ENCODE measurements at regions not wholly inside any gene's neighbourhood (a gene's known extent, or its start where the extent isn't known, plus 50 kb on each side); places are given as distances from the start of the nearest gene placed in this dataset.

DNA sequence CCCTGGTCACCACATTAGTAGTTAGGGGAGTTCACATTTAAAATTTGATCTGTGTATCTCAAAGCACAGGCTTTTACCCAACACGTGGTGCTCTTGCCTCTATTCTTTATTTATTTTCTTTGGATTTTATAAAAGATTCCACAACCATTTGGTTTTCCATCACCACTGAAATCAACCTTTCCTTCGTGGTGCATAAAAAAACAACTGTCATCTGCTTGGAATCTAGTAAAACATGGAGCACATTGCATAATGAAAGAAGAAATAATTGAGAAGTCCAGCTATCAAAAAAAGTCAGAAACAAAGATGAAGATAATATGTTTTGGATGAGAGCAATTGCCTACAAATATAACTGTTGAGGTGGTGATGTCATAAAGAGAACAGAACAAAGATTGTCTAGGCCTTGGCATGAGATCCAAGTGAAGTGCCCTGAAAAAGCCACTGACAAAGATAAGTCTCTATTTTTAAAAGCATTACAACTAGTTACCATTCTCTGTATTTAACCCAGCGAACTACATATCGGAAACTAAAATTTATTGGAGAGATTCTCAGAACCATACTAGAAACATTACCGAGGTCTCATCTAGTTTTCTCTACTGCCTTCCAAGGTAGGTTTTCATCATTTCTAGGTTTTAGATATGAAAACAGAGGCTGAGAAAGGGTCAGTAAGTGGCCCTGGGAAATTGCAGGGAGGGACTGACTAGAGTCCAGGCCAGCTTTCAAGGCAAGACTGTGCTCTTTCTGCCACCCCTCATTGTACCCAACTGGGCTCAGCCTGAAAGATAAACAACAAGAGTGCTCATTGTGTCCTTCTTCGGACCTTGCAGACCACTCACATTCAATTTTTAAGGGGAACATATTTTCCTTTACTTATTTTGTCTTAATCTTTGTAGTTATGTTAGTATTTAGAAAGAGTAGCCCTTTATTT, 127.3 kb downstream of the MAD2L1 start:
- Histone ChIP-seq H3K27ac (ENCODE audit: low read depth, low read length) (no peak overlapping the region), H3K27me3 (ENCODE audit: control insufficient read depth in 5 of 5, insufficient read depth in 4 of 5, low read length in 5 of 5) (no peaks in the 10 kb centered on the region), H3K9me3 (ENCODE audit: control insufficient read depth in 5 of 5, low read length in 5 of 5) (no peaks in the 10 kb centered on the region), H3K36me3 (ENCODE audit: control insufficient read depth in 5 of 5, insufficient read depth in 5 of 5, low read length in 5 of 5) (no peaks in the 10 kb centered on the region), H3K4me3 (ENCODE audit: low read depth in 1 of 5, low read length in 5 of 5) (no peak overlapping the region), H3K4me1 (ENCODE audit: control insufficient read depth in 5 of 5, insufficient read depth in 5 of 5, low read length in 5 of 5) (no peaks in the 10 kb centered on the region), H3K9ac (ENCODE audit: low read length in 5 of 5) (no peak overlapping the region)

DNA sequence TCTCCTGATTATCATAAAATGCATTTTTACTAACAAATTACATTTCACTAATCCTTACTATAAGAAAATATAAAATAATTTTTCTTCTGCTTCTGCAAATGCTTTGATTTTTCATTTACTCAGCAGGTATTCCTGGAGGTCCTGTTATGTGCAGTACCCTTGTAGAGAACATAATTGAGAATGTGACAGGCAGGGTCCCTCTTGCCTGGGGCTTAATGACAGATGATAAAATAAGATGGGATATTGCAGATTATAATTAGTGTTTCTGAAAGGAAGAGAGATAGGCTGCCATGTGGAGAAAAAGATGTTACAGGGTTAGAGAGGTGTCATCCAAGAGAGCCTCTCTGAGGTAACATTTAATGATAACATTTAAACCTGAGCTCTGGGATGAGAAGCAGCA, 128.9 kb downstream of the MAD2L1 start:
- H3K4me3 ChIP-seq (ENCODE audit: low read depth in 1 of 5, low read length in 5 of 5): no peak overlapping the region
- H3K9ac ChIP-seq (ENCODE audit: low read length in 5 of 5): no peak overlapping the region
- H3K27me3 ChIP-seq (ENCODE audit: control insufficient read depth in 5 of 5, insufficient read depth in 4 of 5, low read length in 5 of 5): no peaks in the 10 kb centered on the region
- H3K36me3 ChIP-seq (ENCODE audit: control insufficient read depth in 5 of 5, insufficient read depth in 5 of 5, low read length in 5 of 5): no peaks in the 10 kb centered on the region
- H3K4me1 ChIP-seq (ENCODE audit: control insufficient read depth in 5 of 5, insufficient read depth in 5 of 5, low read length in 5 of 5): no peaks in the 10 kb centered on the region
- H3K27ac ChIP-seq (ENCODE audit: low read depth, low read length): no peak overlapping the region
- no peaks in the 10 kb centered on the region for H3K9me3 ChIP-seq (ENCODE audit: control insufficient read depth in 5 of 5, low read length in 5 of 5)

DNA sequence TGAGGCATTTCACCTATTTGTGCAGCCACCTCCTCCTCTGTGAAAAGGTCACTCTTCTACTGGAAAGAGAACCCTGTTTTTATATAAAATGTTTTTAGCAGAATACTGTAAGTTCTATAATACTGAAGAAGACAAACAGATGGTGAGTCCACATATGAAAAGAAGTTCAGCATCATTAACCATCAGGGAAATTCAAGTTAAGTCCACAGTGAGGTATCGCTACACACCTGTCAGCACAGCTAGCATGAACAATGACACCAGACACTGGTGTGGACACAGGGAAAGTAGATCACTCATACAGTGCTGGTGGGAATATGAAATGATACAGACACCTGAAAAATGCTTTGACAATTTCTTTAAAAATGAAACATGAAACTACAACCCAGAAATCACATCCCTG, 133.0 kb downstream of the MAD2L1 start:
- Histone ChIP-seq H3K36me3 (ENCODE audit: control insufficient read depth in 5 of 5, insufficient read depth in 5 of 5, low read length in 5 of 5) (no peaks in the 10 kb centered on the region), H3K27ac (ENCODE audit: low read depth, low read length) (no peak overlapping the region), H3K9ac (ENCODE audit: low read length in 5 of 5) (no peak overlapping the region), H3K4me1 (ENCODE audit: control insufficient read depth in 5 of 5, insufficient read depth in 5 of 5, low read length in 5 of 5) (no peaks in the 10 kb centered on the region), H3K9me3 (ENCODE audit: control insufficient read depth in 5 of 5, low read length in 5 of 5) (peaks cover 0 to 4% (median 0%) of the 10 kb centered on the region in 5 donors), H3K27me3 (ENCODE audit: control insufficient read depth in 5 of 5, insufficient read depth in 4 of 5, low read length in 5 of 5) (no peaks in the 10 kb centered on the region), H3K4me3 (ENCODE audit: low read depth in 1 of 5, low read length in 5 of 5) (no peak overlapping the region)

DNA sequence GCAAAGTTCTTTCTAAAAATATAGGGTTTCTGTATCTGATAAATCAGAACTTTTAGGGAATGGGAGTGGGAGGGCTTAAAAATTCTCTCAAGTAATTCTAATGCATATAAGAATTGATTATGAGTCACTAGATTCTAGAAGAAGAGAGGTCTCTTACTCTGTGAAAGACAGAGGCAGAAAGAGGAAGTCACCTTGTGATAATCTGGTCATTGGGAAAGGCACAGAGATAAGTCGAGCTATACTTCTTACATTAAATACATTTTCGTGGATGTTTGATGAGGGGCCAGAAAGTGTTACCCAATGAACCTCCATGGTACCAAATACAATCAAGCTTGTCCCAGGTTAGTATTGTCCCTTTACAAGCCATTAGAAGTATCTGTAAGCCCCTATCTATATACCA, 134.4 kb downstream of the MAD2L1 start:
- Histone ChIP-seq H3K4me3 (ENCODE audit: low read depth in 1 of 5, low read length in 5 of 5) (no peak overlapping the region), H3K27ac (ENCODE audit: low read depth, low read length) (no peak overlapping the region), H3K36me3 (ENCODE audit: control insufficient read depth in 5 of 5, insufficient read depth in 5 of 5, low read length in 5 of 5) (no peaks in the 10 kb centered on the region), H3K27me3 (ENCODE audit: control insufficient read depth in 5 of 5, insufficient read depth in 4 of 5, low read length in 5 of 5) (no peaks in the 10 kb centered on the region), H3K9me3 (ENCODE audit: control insufficient read depth in 5 of 5, low read length in 5 of 5) (peaks cover 0 to 4% (median 0%) of the 10 kb centered on the region in 5 donors), H3K4me1 (ENCODE audit: control insufficient read depth in 5 of 5, insufficient read depth in 5 of 5, low read length in 5 of 5) (no peaks in the 10 kb centered on the region), H3K9ac (ENCODE audit: low read length in 5 of 5) (no peak overlapping the region)

DNA sequence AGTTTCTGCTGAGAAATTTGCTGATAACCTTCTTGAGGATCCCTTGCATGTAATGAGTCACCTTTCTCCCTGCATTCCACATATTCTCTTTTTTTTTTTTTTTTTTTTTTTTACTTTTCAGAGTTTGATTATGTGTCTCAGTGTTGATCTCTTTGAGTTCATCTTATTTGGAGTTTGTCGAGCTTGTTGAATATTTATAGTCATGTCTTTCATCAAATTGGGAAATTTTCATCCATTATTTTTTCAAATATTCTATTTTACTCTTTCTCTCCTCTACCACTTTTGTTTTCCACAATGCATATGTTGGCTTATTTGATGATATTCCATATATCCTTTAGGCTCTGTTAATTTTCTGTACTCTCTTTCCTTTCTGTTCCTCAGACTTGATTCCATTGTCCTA, 136.1 kb downstream of the MAD2L1 start:
- H3K36me3 ChIP-seq (ENCODE audit: control insufficient read depth in 5 of 5, insufficient read depth in 5 of 5, low read length in 5 of 5): no peaks in the 10 kb centered on the region
- H3K4me3 ChIP-seq (ENCODE audit: low read depth in 1 of 5, low read length in 5 of 5): no peak overlapping the region
- no peaks in the 10 kb centered on the region for H3K27me3 ChIP-seq (ENCODE audit: control insufficient read depth in 5 of 5, insufficient read depth in 4 of 5, low read length in 5 of 5)
- no peak overlapping the region for H3K27ac ChIP-seq (ENCODE audit: low read depth, low read length)
- H3K4me1 ChIP-seq (ENCODE audit: control insufficient read depth in 5 of 5, insufficient read depth in 5 of 5, low read length in 5 of 5): no peaks in the 10 kb centered on the region
- H3K9ac ChIP-seq (ENCODE audit: low read length in 5 of 5): no peak overlapping the region
- peaks cover 0 to 4% (median 0%) of the 10 kb centered on the region in 5 donors for H3K9me3 ChIP-seq (ENCODE audit: control insufficient read depth in 5 of 5, low read length in 5 of 5)

DNA sequence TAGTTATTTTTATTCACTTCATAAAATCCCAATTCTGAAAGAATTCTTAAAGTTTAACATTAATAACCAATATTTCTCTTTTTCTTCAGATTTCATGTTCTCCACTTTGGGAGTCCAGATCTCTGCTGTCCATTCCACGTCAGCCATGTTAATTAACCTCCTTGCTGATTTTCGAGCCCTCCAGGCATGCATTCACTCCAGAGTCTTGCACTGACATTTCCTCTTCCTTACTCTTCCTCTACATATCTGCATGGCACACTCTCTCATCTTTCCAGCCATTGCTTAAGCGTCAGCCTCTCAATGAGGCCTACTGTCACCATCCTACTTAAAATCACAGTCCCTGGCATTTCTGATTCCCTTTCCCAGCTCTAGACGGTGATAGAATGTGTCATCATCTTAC, 144.8 kb downstream of the MAD2L1 start:
- Histone ChIP-seq H3K27ac (ENCODE audit: low read depth, low read length) (no peak overlapping the region), H3K9me3 (ENCODE audit: control insufficient read depth in 5 of 5, low read length in 5 of 5) (peaks cover 0 to 2% (median 0%) of the 10 kb centered on the region in 5 donors), H3K9ac (ENCODE audit: low read length in 5 of 5) (no peak overlapping the region), H3K4me3 (ENCODE audit: low read depth in 1 of 5, low read length in 5 of 5) (no peak overlapping the region), H3K4me1 (ENCODE audit: control insufficient read depth in 5 of 5, insufficient read depth in 5 of 5, low read length in 5 of 5) (no peaks in the 10 kb centered on the region), H3K27me3 (ENCODE audit: control insufficient read depth in 5 of 5, insufficient read depth in 4 of 5, low read length in 5 of 5) (no peaks in the 10 kb centered on the region), H3K36me3 (ENCODE audit: control insufficient read depth in 5 of 5, insufficient read depth in 5 of 5, low read length in 5 of 5) (no peaks in the 10 kb centered on the region)

DNA sequence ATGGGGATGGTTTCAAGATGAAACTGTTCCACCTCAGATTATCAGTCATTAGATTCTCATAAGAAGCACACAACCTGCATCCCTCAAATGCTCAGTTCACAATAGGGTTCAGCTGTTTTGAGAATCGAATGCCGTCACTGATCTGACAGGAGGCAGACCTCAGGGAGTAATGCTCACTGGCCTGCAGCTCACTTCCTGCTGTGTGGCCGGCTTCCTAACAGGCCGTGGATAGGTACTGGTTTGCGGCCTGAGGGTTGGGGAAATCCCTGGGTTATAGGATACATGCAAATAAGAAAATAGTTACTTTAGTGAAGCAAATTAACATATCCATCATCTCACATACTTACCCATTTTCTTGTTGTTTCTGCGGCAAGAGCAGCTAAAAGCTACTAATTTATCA, 160.4 kb downstream of the MAD2L1 start:
- Histone ChIP-seq H3K36me3 (ENCODE audit: control insufficient read depth in 5 of 5, insufficient read depth in 5 of 5, low read length in 5 of 5) (no peaks in the 10 kb centered on the region), H3K9me3 (ENCODE audit: control insufficient read depth in 5 of 5, low read length in 5 of 5) (peaks cover 0 to 12% (median 2%) of the 10 kb centered on the region in 5 donors), H3K9ac (ENCODE audit: low read length in 5 of 5) (no peak overlapping the region), H3K27ac (ENCODE audit: low read depth, low read length) (no peak overlapping the region), H3K4me1 (ENCODE audit: control insufficient read depth in 5 of 5, insufficient read depth in 5 of 5, low read length in 5 of 5) (no peaks in the 10 kb centered on the region), H3K27me3 (ENCODE audit: control insufficient read depth in 5 of 5, insufficient read depth in 4 of 5, low read length in 5 of 5) (no peaks in the 10 kb centered on the region), H3K4me3 (ENCODE audit: low read depth in 1 of 5, low read length in 5 of 5) (no peak overlapping the region)

DNA sequence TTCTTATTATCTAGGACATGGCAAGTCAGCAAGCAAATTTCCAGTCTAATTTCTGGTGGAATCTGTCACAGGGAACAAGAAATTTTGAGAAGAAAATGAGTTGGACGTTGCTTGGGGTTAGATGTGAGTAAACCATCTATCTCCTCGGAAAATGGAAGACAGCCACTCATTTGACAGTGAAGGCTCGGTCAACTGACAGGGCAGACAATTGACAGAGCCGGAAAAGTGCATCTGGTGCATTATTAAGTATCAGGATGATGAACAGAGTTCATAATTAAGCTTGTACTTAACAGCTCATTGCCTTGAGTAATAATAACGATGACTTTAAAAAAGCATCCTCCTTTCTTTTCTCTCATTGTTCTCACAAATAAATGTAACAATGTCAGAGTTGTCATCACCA, 168.4 kb downstream of the MAD2L1 start:
- Histone ChIP-seq H3K4me3 (ENCODE audit: low read depth in 1 of 5, low read length in 5 of 5) (no peak overlapping the region), H3K4me1 (ENCODE audit: control insufficient read depth in 5 of 5, insufficient read depth in 5 of 5, low read length in 5 of 5) (no peaks in the 10 kb centered on the region), H3K9ac (ENCODE audit: low read length in 5 of 5) (no peak overlapping the region), H3K9me3 (ENCODE audit: control insufficient read depth in 5 of 5, low read length in 5 of 5) (no peaks in the 10 kb centered on the region), H3K36me3 (ENCODE audit: control insufficient read depth in 5 of 5, insufficient read depth in 5 of 5, low read length in 5 of 5) (no peaks in the 10 kb centered on the region), H3K27me3 (ENCODE audit: control insufficient read depth in 5 of 5, insufficient read depth in 4 of 5, low read length in 5 of 5) (no peaks in the 10 kb centered on the region), H3K27ac (ENCODE audit: low read depth, low read length) (no peak overlapping the region)

DNA sequence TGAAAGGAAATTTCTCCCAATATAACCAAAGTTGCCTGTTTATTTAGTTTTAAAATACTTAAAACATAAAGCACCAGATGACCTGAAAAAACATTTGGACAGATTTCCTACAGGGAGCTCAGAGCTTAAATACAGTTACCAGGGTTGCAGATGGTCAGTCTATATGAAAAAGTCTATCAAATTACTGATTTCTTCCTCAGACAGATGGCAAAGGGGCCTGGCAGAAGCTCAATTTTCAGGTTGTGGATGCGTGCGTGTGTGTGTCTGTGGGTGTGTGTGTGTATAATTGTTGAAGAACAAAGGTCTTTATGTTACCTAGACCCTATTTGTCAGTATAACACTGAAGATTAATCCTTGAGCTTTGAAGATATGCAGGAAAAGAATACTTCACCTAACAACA, 169.4 kb downstream of the MAD2L1 start:
- H3K36me3 ChIP-seq (ENCODE audit: control insufficient read depth in 5 of 5, insufficient read depth in 5 of 5, low read length in 5 of 5): no peaks in the 10 kb centered on the region
- H3K27me3 ChIP-seq (ENCODE audit: control insufficient read depth in 5 of 5, insufficient read depth in 4 of 5, low read length in 5 of 5): no peaks in the 10 kb centered on the region
- H3K27ac ChIP-seq (ENCODE audit: low read depth, low read length): no peak overlapping the region
- no peak overlapping the region for H3K9ac ChIP-seq (ENCODE audit: low read length in 5 of 5)
- no peak overlapping the region for H3K4me3 ChIP-seq (ENCODE audit: low read depth in 1 of 5, low read length in 5 of 5)
- no peaks in the 10 kb centered on the region for H3K9me3 ChIP-seq (ENCODE audit: control insufficient read depth in 5 of 5, low read length in 5 of 5)
- no peaks in the 10 kb centered on the region for H3K4me1 ChIP-seq (ENCODE audit: control insufficient read depth in 5 of 5, insufficient read depth in 5 of 5, low read length in 5 of 5)

DNA sequence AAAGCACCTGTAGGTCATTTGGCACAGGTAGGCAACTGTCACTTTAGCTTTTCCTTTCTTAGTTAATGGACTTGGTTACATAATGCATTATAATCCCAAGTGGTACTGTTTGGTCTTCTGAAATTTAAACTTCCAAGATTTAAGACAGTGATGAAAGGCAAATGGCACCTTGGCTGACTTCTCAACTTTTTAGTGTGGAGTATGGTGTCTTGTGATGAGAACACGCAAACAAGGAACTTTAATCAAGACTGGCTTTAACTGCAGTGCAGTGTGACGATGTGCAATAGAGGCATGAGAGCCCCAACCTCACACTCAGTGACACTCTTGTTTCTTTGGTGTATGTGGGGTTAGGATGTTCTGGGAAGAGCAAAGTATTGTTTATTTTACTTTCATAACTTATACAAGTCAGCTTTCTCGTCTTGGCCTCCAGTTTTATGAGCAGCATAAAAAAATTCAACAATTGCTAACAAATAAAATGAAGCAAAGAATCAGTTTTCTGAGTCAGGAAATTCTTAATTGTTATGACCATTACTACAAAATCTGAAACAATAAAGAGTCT, 171.9 kb downstream of the MAD2L1 start:
- no peak overlapping the region for H3K9ac ChIP-seq (ENCODE audit: low read length in 5 of 5)
- H3K4me3 ChIP-seq (ENCODE audit: low read depth in 1 of 5, low read length in 5 of 5): no peak overlapping the region
- H3K27ac ChIP-seq (ENCODE audit: low read depth, low read length): no peak overlapping the region
- no peaks in the 10 kb centered on the region for H3K4me1 ChIP-seq (ENCODE audit: control insufficient read depth in 5 of 5, insufficient read depth in 5 of 5, low read length in 5 of 5)
- H3K27me3 ChIP-seq (ENCODE audit: control insufficient read depth in 5 of 5, insufficient read depth in 4 of 5, low read length in 5 of 5): no peaks in the 10 kb centered on the region
- no peaks in the 10 kb centered on the region for H3K9me3 ChIP-seq (ENCODE audit: control insufficient read depth in 5 of 5, low read length in 5 of 5)
- no peaks in the 10 kb centered on the region for H3K36me3 ChIP-seq (ENCODE audit: control insufficient read depth in 5 of 5, insufficient read depth in 5 of 5, low read length in 5 of 5)

Data from subcutaneous abdominal adipose tissue (tissue), 5 donors.